GM12874 (cell line): ENCODE measurements at regions not wholly inside any gene's neighbourhood (a gene's known extent, or its start where the extent isn't known, plus 50 kb on each side); places are given as distances from the start of the nearest gene placed in this dataset.

Experiments
- TF ChIP-seq, protein P1 (sequence below): IDR thresholded peaks from 2 replicates; pipeline ENCODE4 v1.5.1; 2011; ENCODE audit warnings: low read depth, mild to moderate bottlenecking, control low read depth, low read length, moderate library complexity; ENCODE audit not compliant: insufficient read depth

DNA sequence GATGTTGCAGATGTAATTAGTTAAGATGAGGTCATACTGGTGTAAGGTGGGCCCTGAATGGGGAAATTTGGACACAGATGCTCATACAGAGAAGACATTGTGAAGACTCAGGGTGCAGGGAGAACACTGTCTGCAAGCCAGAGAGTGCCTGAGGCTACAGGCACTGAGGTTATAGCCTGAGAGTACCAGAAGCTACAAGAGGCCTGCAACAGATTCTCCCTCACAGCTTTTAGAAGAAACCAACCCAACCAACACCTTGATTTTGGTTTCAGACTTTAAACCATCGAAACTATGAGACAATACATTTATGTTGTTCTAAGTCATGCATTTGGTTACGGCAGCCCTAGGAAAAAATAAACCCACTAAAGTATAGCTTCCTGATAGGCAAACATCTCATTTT lies 321.7 kb upstream of the USP25 start:
- TF ChIP-seq, protein P1, sequence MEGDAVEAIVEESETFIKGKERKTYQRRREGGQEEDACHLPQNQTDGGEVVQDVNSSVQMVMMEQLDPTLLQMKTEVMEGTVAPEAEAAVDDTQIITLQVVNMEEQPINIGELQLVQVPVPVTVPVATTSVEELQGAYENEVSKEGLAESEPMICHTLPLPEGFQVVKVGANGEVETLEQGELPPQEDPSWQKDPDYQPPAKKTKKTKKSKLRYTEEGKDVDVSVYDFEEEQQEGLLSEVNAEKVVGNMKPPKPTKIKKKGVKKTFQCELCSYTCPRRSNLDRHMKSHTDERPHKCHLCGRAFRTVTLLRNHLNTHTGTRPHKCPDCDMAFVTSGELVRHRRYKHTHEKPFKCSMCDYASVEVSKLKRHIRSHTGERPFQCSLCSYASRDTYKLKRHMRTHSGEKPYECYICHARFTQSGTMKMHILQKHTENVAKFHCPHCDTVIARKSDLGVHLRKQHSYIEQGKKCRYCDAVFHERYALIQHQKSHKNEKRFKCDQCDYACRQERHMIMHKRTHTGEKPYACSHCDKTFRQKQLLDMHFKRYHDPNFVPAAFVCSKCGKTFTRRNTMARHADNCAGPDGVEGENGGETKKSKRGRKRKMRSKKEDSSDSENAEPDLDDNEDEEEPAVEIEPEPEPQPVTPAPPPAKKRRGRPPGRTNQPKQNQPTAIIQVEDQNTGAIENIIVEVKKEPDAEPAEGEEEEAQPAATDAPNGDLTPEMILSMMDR, result no peak

DNA sequence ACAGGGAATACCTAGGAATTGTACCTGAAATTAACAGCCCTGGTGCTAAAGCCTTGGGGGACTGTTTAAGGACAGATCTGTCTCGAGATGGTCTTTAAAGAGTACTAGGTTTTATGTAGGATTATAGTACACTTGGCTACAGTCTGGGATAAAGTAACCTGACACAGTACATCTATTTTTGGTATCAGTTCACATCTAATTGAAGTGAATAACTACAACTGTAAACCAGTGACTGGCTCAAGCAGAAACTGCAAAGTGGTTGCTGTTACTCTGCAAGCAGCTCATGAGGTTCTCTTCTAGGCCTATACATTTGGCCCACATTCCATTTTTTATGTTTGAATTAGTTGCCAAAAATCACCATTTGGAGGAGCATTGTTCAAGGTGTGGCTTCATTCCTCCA lies 320.8 kb upstream of the USP25 start:
- TF ChIP-seq, protein P1, result no peak

DNA sequence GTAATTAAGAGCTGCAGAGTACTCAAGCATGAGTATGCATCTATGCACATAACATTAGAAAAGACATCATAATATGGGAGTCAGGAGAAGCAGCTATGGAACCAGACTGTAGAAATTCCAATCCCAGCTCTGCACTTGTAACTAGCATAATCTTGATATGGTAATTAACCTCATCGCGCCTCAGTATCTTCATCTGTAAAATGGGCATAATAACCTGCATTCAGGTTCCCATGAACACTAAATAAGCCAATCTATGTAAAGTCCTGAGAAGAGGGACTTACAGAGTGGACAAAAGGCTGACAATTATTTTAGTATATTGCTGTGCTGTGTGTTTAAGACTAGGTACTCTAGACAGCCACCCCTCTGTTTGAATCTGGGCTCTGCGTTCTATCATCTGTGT lies 318.9 kb upstream of the USP25 start:
- TF ChIP-seq, protein P1, result no peak

DNA sequence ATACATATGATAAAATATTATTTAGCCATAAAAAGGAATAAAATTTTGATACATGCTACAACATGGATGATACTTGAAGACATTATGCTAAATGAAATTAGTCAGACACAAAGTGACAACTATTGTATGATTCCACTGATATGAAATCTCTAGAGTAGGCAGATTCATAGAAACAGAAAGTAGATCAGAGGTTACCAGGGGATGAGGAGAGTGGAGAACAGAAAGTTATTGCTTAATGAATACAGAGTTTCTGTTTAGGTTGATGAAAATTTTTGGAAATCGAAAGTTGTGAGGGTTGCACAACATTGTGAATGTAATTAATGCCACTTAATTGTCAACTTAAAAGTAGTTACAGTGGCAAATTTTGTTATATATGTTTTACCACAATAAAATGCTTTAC lies 315.7 kb upstream of the USP25 start:
- TF ChIP-seq, protein P1, result no peak

DNA sequence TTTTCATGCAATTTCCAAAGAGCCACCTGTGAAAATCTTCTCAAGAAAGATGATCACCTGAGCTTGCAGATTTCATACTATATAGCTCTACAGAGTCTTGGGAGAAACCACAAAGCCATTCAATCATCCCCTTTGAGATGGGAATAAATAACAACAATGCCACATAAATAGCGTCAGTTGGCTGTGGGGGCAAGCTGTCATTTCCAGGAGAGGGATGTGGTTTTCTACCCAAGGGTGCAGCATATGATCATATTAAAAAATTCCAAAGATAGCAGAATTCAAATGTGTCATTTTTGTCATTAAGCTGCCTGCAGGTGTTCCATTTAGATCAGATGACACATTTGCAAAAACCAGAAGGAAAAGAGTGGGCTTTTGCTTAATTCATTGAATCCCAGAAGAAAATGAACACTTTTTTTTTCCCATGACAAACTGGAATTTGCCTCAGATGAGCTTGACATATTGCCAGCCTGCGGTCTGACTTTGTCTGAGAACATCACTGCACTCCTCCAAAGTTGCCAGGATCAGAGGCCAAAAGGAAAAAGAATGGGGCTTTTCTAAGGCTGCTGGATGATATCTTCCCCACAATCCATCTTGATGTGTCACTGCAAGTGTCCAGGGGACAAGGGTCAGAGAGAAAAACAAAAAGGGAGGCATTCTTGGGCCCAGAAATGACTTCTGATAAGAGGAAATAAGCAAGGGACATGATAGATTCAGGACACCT lies 314.1 kb upstream of the USP25 start:
- TF ChIP-seq, protein P1, result no peak

DNA sequence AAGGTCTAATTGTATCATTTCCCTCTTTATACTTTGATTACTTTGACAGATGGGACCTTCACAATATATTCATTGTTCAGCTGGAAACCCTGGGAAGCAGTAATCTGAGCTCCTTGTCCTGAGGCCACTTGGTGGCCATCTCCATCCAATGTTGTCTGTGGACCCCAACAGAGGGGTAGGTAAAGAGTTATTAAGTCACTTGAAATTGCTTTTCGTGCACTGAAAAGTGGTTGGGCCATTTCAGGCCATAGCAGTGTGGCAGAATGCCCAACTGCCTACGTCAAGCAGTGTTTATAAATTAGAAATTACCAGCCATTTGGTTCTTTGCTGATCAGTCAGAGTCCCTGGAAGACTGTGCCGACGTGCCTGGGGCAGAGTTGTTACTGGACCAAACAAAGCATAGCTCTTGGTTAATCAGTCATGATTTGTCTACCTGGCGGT lies 308.3 kb upstream of the USP25 start:
- TF ChIP-seq, protein P1, result no peak

DNA sequence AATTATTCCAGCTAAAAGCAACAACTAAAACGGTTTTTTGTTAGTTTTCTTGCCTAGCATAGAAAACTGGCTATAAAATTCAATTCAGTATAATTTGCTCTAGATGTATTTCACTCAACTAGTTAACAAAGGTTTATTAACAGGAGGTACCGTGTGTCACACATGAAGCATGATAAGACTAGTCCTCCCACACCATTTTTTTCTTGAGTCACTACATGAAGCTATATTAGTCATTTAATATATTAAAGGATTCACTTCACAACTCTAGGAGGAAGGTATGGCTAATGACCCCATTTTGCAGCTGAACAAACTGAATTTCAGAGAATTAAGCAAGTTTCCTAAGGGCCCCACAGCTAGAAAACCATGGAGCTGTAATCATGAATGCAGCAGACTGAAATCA lies 307.8 kb upstream of the USP25 start:
- TF ChIP-seq, protein P1, result no peak

DNA sequence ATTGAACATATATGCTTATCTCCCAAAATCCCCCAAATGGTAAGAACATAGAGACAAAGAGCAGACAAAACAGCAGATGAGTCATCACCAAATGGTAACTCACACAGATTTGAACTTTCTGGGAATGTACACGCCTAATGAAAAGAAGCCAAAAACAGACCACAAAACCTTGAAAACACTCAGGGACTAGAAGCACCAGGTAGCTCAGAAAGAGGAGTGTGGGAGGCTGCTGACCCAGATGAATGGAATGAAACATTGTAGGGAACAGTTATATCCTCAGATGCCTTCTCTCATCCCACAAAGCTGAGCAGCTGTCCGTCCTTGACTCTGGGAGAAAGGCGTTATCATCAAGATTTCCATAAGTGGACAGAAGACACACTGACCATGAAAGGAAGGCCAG lies 307.0 kb upstream of the USP25 start:
- TF ChIP-seq, protein P1, result no peak
